PC-9 (cell line): ENCODE measurements at regions not wholly inside any gene's neighbourhood (a gene's known extent, or its start where the extent isn't known, plus 50 kb on each side); places are given as distances from the start of the nearest gene placed in this dataset.

Experiments used
- CTCF ChIP-seq: fragments of 200-600 bp; sonication (generic); conservative IDR thresholded peaks from 2 replicates; pipeline ENCODE4 v1.6.1; 2017; ENCODE audit warnings: mixed run types, antibody characterized with exemption, mild to moderate bottlenecking, moderate library complexity
- EZH2 ChIP-seq: fragments of 200-600 bp; sonication (generic); IDR thresholded peaks from 2 replicates; pipeline ENCODE4 v1.8.0; 2017; ENCODE audit warnings: antibody characterized with exemption, low read depth

DNA sequence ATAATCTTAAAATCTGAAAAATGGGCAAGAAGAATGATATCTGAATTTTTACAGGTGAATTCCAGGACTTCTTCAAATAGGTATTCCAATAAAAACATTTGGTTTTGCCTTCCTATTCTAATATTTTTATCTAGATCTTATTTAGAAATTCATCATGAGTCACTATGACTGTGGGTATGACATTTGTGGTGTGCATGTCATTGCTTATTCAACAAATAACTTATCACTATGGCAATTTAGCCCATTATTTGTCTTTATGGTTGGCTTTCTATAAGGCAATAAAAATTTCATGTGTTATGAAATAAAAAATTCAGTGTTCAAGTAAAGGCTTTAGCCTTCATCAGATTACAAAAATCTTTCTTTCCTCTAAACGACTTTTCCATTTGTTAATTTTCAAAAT is 1139.6 kb upstream of the NUDT12 start:
- TF ChIP-seq EZH2 (no peak), CTCF (no peak)
